ENCODE measurements at regions not wholly inside any gene's neighbourhood (a gene's known extent, or its start where the extent isn't known, plus 50 kb on each side); places are given as distances from the start of the nearest gene placed in this dataset.

- TF ChIP-seq CTCF (IDR thresholded peaks at IDR 0.05; ENCODE audit: insufficient read depth, low read length, poor library complexity, severe bottlenecking) (no peak), EZH2phosphoT487 (conservative IDR thresholded peaks at IDR 0.05; ENCODE audit: low read length) (no peak)
Measured at GRCh38 chr13:72650051-72650700, 77.3 kb downstream of the MZT1 start.

Measured in SU-DHL-6 (cell line).